ENCODE measurements at regions not wholly inside any gene's neighbourhood (a gene's known extent, or its start where the extent isn't known, plus 50 kb on each side); places are given as distances from the start of the nearest gene placed in this dataset.
A peak's percentile ranks its signal among the peaks of the same experiment; 100 is the strongest.
"Not testable (repeated sequence)": the region's sequence is repeated elsewhere in the genome, so short reads cannot be mapped to it uniquely, and the experiment has no call there.

- not testable (repeated sequence) for H3K9ac ChIP-seq (ENCODE audit: low read length in 5 of 5); H3K27me3 ChIP-seq (ENCODE audit: control insufficient read depth in 5 of 5, insufficient read depth in 4 of 5, low read length in 5 of 5)
Measured at GRCh38 chr1:81504820-81505219, 295.9 kb upstream of the ADGRL2 start.

GRCh38 chr1:81502705-81503104, 298.0 kb upstream of the ADGRL2 start:
- not testable (repeated sequence) for H3K9me3 ChIP-seq (ENCODE audit: control insufficient read depth in 5 of 5, low read length in 5 of 5); H3K4me1 ChIP-seq (ENCODE audit: control insufficient read depth in 5 of 5, insufficient read depth in 5 of 5, low read length in 5 of 5); H3K9ac ChIP-seq (ENCODE audit: low read length in 5 of 5)

More at GRCh38 chr1:81504820-81505219, 295.9 kb upstream of the ADGRL2 start:
- not testable (repeated sequence) for H3K9me3 ChIP-seq (ENCODE audit: control insufficient read depth in 5 of 5, low read length in 5 of 5); H3K36me3 ChIP-seq (ENCODE audit: control insufficient read depth in 5 of 5, insufficient read depth in 5 of 5, low read length in 5 of 5); H3K4me3 ChIP-seq (ENCODE audit: low read depth in 1 of 5, low read length in 5 of 5); H3K4me1 ChIP-seq (ENCODE audit: control insufficient read depth in 5 of 5, insufficient read depth in 5 of 5, low read length in 5 of 5); H3K27ac ChIP-seq (ENCODE audit: low read depth, low read length)

GRCh38 chr1:81501485-81501884, 299.2 kb upstream of the ADGRL2 start:
- not testable (repeated sequence) for H3K27me3 ChIP-seq (ENCODE audit: control insufficient read depth in 5 of 5, insufficient read depth in 4 of 5, low read length in 5 of 5); H3K36me3 ChIP-seq (ENCODE audit: control insufficient read depth in 5 of 5, insufficient read depth in 5 of 5, low read length in 5 of 5); H3K4me1 ChIP-seq (ENCODE audit: control insufficient read depth in 5 of 5, insufficient read depth in 5 of 5, low read length in 5 of 5); H3K4me3 ChIP-seq (ENCODE audit: low read depth in 1 of 5, low read length in 5 of 5); H3K9ac ChIP-seq (ENCODE audit: low read length in 5 of 5); H3K27ac ChIP-seq (ENCODE audit: low read depth, low read length); H3K9me3 ChIP-seq (ENCODE audit: control insufficient read depth in 5 of 5, low read length in 5 of 5)

More at GRCh38 chr1:81502705-81503104, 298.0 kb upstream of the ADGRL2 start:
- not testable (repeated sequence) for H3K27me3 ChIP-seq (ENCODE audit: control insufficient read depth in 5 of 5, insufficient read depth in 4 of 5, low read length in 5 of 5); H3K36me3 ChIP-seq (ENCODE audit: control insufficient read depth in 5 of 5, insufficient read depth in 5 of 5, low read length in 5 of 5); H3K27ac ChIP-seq (ENCODE audit: low read depth, low read length); H3K4me3 ChIP-seq (ENCODE audit: low read depth in 1 of 5, low read length in 5 of 5)

GRCh38 chr1:81499487-81499886, 301.2 kb upstream of the ADGRL2 start:
- H3K36me3 ChIP-seq (ENCODE audit: control insufficient read depth in 5 of 5, insufficient read depth in 5 of 5, low read length in 5 of 5), result no peaks in the 10 kb centered on the region
- no peak overlapping the region for H3K4me3 ChIP-seq (ENCODE audit: low read depth in 1 of 5, low read length in 5 of 5)

GRCh38 chr1:81498471-81499462, 302.0 kb upstream of the ADGRL2 start:
- Histone ChIP-seq H3K36me3 (ENCODE audit: control insufficient read depth in 5 of 5, insufficient read depth in 5 of 5, low read length in 5 of 5) (no peaks in the 10 kb centered on the region), H3K4me3 (ENCODE audit: low read depth in 1 of 5, low read length in 5 of 5) (no peak overlapping the region), H3K9me3 (ENCODE audit: control insufficient read depth in 5 of 5, low read length in 5 of 5) (no peaks in the 10 kb centered on the region), H3K9ac (ENCODE audit: low read length in 5 of 5) (no peak overlapping the region), H3K27ac (ENCODE audit: low read depth, low read length) (no peak overlapping the region), H3K4me1 (ENCODE audit: control insufficient read depth in 5 of 5, insufficient read depth in 5 of 5, low read length in 5 of 5) (peaks cover 0 to 7% (median under 1%) of the 10 kb centered on the region in 5 donors), H3K27me3 (ENCODE audit: control insufficient read depth in 5 of 5, insufficient read depth in 4 of 5, low read length in 5 of 5) (no peaks in the 10 kb centered on the region)

More at GRCh38 chr1:81499487-81499886, 301.2 kb upstream of the ADGRL2 start:
- Histone ChIP-seq H3K27ac (ENCODE audit: low read depth, low read length) (no peak overlapping the region), H3K9me3 (ENCODE audit: control insufficient read depth in 5 of 5, low read length in 5 of 5) (no peaks in the 10 kb centered on the region), H3K27me3 (ENCODE audit: control insufficient read depth in 5 of 5, insufficient read depth in 4 of 5, low read length in 5 of 5) (no peaks in the 10 kb centered on the region), H3K9ac (ENCODE audit: low read length in 5 of 5) (no peak overlapping the region), H3K4me1 (ENCODE audit: control insufficient read depth in 5 of 5, insufficient read depth in 5 of 5, low read length in 5 of 5) (peaks cover 0 to 4% (median 0%) of the 10 kb centered on the region in 5 donors)

- no peaks in the 10 kb centered on the region for H3K36me3 ChIP-seq (ENCODE audit: control insufficient read depth in 5 of 5, insufficient read depth in 5 of 5, low read length in 5 of 5)
- no peak overlapping the region for H3K27ac ChIP-seq (ENCODE audit: low read depth, low read length)
- no peaks in the 10 kb centered on the region for H3K9me3 ChIP-seq (ENCODE audit: control insufficient read depth in 5 of 5, low read length in 5 of 5)
- H3K4me1 ChIP-seq (ENCODE audit: control insufficient read depth in 5 of 5, insufficient read depth in 5 of 5, low read length in 5 of 5), result peaks cover 0 to 16% (median 9%) of the 10 kb centered on the region in 5 donors
- H3K27me3 ChIP-seq (ENCODE audit: control insufficient read depth in 5 of 5, insufficient read depth in 4 of 5, low read length in 5 of 5), result no peaks in the 10 kb centered on the region
- H3K4me3 ChIP-seq (ENCODE audit: low read depth in 1 of 5, low read length in 5 of 5), result no peak overlapping the region
- H3K9ac ChIP-seq (ENCODE audit: low read length in 5 of 5), result no peak overlapping the region
Measured at GRCh38 chr1:81496349-81496748, 304.4 kb upstream of the ADGRL2 start.

GRCh38 chr1:81493102-81493869, 307.4 kb upstream of the ADGRL2 start:
- peak overlapping the region; percentile 42 for H3K27ac ChIP-seq (ENCODE audit: low read depth, low read length)
- no peaks in the 10 kb centered on the region for H3K36me3 ChIP-seq (ENCODE audit: control insufficient read depth in 5 of 5, insufficient read depth in 5 of 5, low read length in 5 of 5)
- H3K27me3 ChIP-seq (ENCODE audit: control insufficient read depth in 5 of 5, insufficient read depth in 4 of 5, low read length in 5 of 5), result no peaks in the 10 kb centered on the region
- H3K4me1 ChIP-seq (ENCODE audit: control insufficient read depth in 5 of 5, insufficient read depth in 5 of 5, low read length in 5 of 5), result peaks cover 0 to 12% (median 9%) of the 10 kb centered on the region in 5 donors
- H3K4me3 ChIP-seq (ENCODE audit: low read depth in 1 of 5, low read length in 5 of 5), result no peak overlapping the region
- H3K9ac ChIP-seq (ENCODE audit: low read length in 5 of 5), result no peak overlapping the region
- H3K9me3 ChIP-seq (ENCODE audit: control insufficient read depth in 5 of 5, low read length in 5 of 5), result peaks cover 0 to 5% (median 3%) of the 10 kb centered on the region in 5 donors

- Histone ChIP-seq H3K27ac (ENCODE audit: low read depth, low read length) (no peak overlapping the region), H3K27me3 (ENCODE audit: control insufficient read depth in 5 of 5, insufficient read depth in 4 of 5, low read length in 5 of 5) (no peaks in the 10 kb centered on the region), H3K9me3 (ENCODE audit: control insufficient read depth in 5 of 5, low read length in 5 of 5) (peaks cover 0 to 5% (median 3%) of the 10 kb centered on the region in 5 donors), H3K4me1 (ENCODE audit: control insufficient read depth in 5 of 5, insufficient read depth in 5 of 5, low read length in 5 of 5) (peaks cover 0 to 12% (median 9%) of the 10 kb centered on the region in 5 donors), H3K36me3 (ENCODE audit: control insufficient read depth in 5 of 5, insufficient read depth in 5 of 5, low read length in 5 of 5) (no peaks in the 10 kb centered on the region), H3K4me3 (ENCODE audit: low read depth in 1 of 5, low read length in 5 of 5) (no peak overlapping the region), H3K9ac (ENCODE audit: low read length in 5 of 5) (no peak overlapping the region)
Measured at GRCh38 chr1:81492628-81493027, 308.1 kb upstream of the ADGRL2 start.

GRCh38 chr1:81490614-81491013, 310.1 kb upstream of the ADGRL2 start:
- H3K27ac ChIP-seq (ENCODE audit: low read depth, low read length), result no peak overlapping the region
- peaks cover 0 to 12% (median 9%) of the 10 kb centered on the region in 5 donors for H3K4me1 ChIP-seq (ENCODE audit: control insufficient read depth in 5 of 5, insufficient read depth in 5 of 5, low read length in 5 of 5)
- H3K27me3 ChIP-seq (ENCODE audit: control insufficient read depth in 5 of 5, insufficient read depth in 4 of 5, low read length in 5 of 5), result no peaks in the 10 kb centered on the region
- H3K9me3 ChIP-seq (ENCODE audit: control insufficient read depth in 5 of 5, low read length in 5 of 5), result peaks cover 0 to 5% (median 3%) of the 10 kb centered on the region in 5 donors
- no peak overlapping the region for H3K4me3 ChIP-seq (ENCODE audit: low read depth in 1 of 5, low read length in 5 of 5)
- no peak overlapping the region for H3K9ac ChIP-seq (ENCODE audit: low read length in 5 of 5)
- H3K36me3 ChIP-seq (ENCODE audit: control insufficient read depth in 5 of 5, insufficient read depth in 5 of 5, low read length in 5 of 5), result no peaks in the 10 kb centered on the region
